Fibroblast of pulmonary artery (primary cell): ENCODE measurements at regions not wholly inside any gene's neighbourhood (a gene's known extent, or its start where the extent isn't known, plus 50 kb on each side); places are given as distances from the start of the nearest gene placed in this dataset.

Experiments
- DNase-seq: peaks from one replicate; pipeline ENCODE4 v3.0.0-alpha.2; 2010; ENCODE audit warnings: low read depth
- H3K4me3 ChIP-seq: replicated peaks from 2 replicates; pipeline ENCODE4 v1.5.1; 2011; ENCODE audit warnings: low read depth, mild to moderate bottlenecking, control low read depth, low read length, moderate library complexity
- CTCF ChIP-seq: IDR thresholded peaks from 2 replicates; pipeline ENCODE4 v1.5.1; 2011; ENCODE audit warnings: mild to moderate bottlenecking, control low read depth, low read length, inconsistent platforms; ENCODE audit errors: missing control alignments

- TF ChIP-seq CTCF, result no peak
- H3K4me3 ChIP-seq, result no peak overlapping the region
- no peak for DNase-seq
Measured at GRCh38 chr11:105315287-105315686, 175.7 kb upstream of the CARD18 start.

GRCh38 chr11:105312266-105312665, 172.7 kb upstream of the CARD18 start:
- no peak overlapping the region for H3K4me3 ChIP-seq
- DNase-seq, result no peak
- TF ChIP-seq CTCF, result no peak

GRCh38 chr11:105298630-105299029, 159.1 kb upstream of the CARD18 start:
- H3K4me3 ChIP-seq, result no peak overlapping the region
- DNase-seq, result peak; percentile 6
- TF ChIP-seq CTCF, result no peak

- DNase-seq, result no peak
- no peak overlapping the region for H3K4me3 ChIP-seq
- TF ChIP-seq CTCF, result no peak
Measured at GRCh38 chr11:105298174-105298573, 158.6 kb upstream of the CARD18 start.

- no peak overlapping the region for H3K4me3 ChIP-seq
- TF ChIP-seq CTCF, result no peak
- DNase-seq, result peak; percentile 33
Measured at GRCh38 chr11:105297463-105297862, 157.9 kb upstream of the CARD18 start.

- no peak for TF ChIP-seq CTCF
- H3K4me3 ChIP-seq, result no peak overlapping the region
- no peak for DNase-seq
Measured at GRCh38 chr11:105296806-105297205, 157.2 kb upstream of the CARD18 start.

- no peak for DNase-seq
- no peak for TF ChIP-seq CTCF
- H3K4me3 ChIP-seq, result no peak overlapping the region
Measured at GRCh38 chr11:105296386-105296785, 156.8 kb upstream of the CARD18 start.
